GM18868 (cell line): ENCODE measurements at regions not wholly inside any gene's neighbourhood (a gene's known extent, or its start where the extent isn't known, plus 50 kb on each side); places are given as distances from the start of the nearest gene placed in this dataset.

Experiments
- ATAC-seq: cut with Tn5 transposase; IDR thresholded peaks from one replicate; pipeline ENCODE4 v1.9.1; 2021; ENCODE audit warnings: mild to moderate bottlenecking, moderate library complexity; ENCODE audit not compliant: unreplicated experiment

GRCh38 chr7:11290863-11291262 is 317.2 kb downstream of the PHF14 start:
- no peak for ATAC-seq

DNA sequence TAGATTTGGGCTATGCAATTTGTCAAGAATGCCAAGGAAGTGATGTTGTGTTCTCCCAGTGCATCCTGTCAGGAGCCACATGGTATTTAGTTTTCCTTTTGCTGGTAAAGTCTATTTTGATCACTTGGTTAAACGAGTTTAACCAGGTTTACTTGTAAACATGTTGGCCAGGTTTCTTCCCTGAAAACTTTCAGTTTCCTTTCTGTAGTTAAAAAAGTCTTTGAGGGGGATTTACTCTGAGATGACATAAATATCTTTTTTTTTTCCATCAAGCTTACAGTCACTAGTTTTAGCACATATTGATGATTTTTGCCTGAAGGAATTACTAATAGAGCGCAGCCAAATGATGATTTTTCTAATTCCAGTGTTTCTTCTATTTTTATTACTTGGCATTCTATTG is 320.5 kb downstream of the PHF14 start:
- peak; percentile 49 for ATAC-seq

DNA sequence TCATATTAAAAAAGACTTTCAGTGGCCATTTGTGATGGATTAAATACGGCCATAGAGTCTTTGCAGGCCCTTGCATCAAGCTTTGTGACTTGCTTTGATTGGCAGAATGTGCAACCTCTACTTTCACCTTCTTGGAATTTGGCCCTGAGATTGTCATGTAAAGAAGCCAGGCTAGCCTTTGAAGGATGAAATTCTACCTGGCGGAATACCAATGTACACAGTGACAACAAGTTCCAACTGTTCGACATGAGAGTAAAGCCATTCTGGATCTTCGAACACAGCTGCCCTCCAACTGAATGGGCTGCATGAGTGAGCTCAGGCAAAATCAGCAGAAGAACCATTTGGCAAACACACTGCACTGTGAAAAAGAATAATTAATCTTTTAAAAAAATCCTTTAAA is 321.3 kb downstream of the PHF14 start:
- no peak for ATAC-seq

DNA sequence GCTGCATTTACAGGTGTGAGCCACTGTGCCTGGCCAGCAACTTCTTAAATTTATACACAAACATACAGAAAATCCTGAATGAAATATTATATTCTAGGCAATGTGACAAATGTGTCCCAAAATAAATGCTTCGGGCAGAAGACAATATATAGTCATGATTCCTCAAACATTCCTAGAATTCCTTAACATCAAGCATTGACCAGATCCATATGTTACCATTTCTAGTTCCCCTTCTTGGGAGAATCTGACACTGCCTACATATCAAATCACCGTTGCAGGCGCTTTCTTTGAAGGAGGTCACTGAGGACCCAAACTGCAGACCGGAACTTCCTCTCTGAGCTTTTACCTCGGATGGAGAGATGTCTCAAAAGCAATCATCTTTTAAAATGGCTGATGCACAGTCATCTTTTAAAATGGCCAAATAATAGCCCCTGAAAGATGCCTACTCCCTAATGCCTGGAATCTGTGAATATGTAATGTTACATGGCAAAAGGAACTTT is 323.5 kb downstream of the PHF14 start:
- no peak for ATAC-seq

DNA sequence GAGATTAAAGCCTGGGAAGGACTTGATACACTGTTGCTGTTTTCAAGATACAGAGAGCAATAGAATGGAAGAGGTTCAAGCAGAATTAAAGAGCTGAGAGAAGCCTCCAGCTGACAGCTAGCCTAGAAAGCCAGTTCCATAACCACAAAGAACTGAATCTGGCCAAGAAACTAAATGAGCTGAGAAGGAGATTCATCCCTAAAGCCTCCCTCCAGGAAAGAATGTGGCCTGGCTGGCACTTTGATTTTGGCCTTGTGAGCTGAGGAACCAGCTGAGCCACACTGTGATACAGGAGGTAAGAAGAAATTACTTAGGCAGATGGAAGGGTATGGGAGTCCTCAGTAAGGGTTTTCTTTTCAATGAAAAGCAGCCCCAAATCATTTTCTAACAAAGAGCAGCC is 324.1 kb downstream of the PHF14 start:
- ATAC-seq: no peak

DNA sequence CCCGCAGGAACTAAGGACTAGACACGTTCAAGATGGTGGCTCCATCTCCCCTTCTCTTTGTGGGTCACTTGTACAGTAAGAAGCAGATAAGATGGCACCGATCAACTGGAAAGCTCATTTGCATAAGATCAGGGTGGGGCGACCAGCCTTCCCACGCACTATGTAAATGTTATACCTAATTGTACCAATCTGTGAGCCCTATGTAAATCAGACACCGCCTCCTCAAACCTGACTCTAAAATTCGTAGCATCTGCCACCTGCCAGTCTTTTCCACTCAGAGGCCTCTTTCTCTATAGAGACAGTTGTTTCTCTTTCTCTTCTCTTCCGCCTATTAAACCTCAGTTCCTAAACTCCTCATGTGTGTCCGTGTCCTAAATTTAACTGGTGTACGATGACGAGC is 324.5 kb downstream of the PHF14 start:
- ATAC-seq: no peak

GRCh38 chr7:11300241-11300640 is 326.6 kb downstream of the PHF14 start:
- ATAC-seq: no peak

DNA sequence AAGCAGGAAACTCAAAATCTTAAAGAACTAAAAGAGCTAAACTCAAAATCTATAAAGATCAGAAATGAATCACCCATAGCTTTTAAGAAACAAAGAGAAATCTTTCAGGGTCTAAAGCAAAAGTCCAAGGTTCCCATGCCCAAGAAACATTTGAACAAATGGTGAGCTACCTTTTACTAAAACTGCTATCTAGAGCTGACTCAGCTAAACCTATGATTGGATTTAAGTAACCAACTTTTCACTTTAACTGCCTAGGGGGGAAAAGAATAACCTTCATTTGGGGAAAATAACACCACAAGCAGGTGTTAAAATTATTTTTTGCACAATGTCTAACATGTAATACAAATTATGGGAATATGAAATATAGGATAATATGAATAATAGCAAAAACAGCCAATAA is 328.4 kb downstream of the PHF14 start:
- no peak for ATAC-seq

- ATAC-seq: no peak
These were observed 340.1 kb downstream of the PHF14 start for GRCh38 chr7:11313801-11314200.

DNA sequence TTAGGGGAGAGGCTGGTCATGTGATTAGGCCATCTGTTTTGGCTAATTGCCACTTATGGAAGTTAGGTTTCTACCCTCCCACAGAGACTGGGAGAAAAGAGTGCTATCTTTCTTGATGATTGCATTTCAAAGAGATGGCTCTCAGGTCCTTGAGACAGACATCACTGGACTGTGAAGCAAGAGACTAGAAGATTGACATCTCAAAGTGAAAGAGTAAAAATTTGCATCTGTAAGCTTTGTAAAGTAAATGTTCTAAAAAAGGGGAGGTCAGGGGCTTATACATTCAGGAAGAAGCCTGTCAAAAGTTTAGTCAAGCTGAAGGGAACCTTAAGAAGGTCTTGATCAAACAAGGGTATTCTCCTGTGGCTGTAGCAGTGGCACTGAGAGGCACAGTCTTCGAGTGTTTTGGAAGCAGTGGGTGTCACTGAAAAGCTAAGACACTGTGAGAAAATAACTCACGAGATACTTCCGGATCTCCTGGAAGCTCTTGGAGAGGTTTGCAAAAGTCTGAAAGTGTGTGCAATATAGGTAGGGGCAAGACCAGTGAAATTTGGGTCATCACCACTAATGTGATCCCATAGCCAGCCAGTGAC is 342.1 kb downstream of the PHF14 start:
- peak; percentile 70 for ATAC-seq

GRCh38 chr7:11317766-11318165 is 344.1 kb downstream of the PHF14 start:
- ATAC-seq: no peak

DNA sequence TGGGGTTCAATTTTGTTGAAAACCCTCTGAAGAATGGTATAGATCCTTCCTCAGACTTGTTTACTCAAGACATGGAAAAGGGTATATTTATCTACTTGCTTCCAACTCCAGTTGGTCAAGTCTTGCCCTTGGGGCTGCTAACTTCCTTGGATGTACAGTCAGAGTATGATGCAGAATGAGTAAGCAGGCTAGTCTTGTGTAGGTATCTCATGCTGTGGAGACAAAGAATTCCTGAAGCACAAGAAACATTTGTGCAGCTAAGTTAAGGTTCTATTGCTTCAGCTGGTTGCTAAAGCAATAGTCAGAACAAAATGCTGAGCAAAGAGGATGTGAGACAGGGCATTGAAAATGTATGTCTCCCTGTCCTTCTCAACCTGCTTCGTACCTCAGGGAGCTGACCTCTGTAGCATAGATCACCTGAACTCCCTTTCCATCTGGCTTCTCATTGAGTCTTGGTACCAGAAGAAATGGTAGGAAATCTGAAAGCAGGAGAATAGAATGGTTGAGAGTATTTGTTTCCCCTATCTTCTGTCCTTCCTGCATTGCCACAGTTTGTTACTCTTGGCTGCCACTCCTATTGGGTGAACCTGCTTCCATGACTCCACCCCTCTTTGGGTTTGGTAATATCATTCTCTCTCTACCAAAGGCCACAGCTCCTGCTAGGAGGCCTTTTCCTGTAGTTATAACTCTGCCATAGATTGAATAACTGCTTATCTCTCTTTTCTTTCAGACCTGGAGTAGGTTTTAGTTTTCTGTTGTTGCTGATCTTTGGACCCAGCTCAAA is 346.0 kb downstream of the PHF14 start:
- ATAC-seq: no peak
